ENCODE measurements at regions not wholly inside any gene's neighbourhood (a gene's known extent, or its start where the extent isn't known, plus 50 kb on each side); places are given as distances from the start of the nearest gene placed in this dataset.

GRCh38 chr2:2823061-2823753 is 492.1 kb upstream of the MYT1L start:
- TF ChIP-seq CTCF (IDR thresholded peaks at IDR 0.05) (no peak), POLR2A (IDR thresholded peaks at IDR 0.05) (no peak)

Measured in thyroid gland (tissue), 4 donors.